ENCODE measurements at regions not wholly inside any gene's neighbourhood (a gene's known extent, or its start where the extent isn't known, plus 50 kb on each side); places are given as distances from the start of the nearest gene placed in this dataset.

- DNase-seq (ENCODE audit: low read depth), result no peak
Observed at GRCh38 chr1:84759756-84760155, 69.5 kb upstream of the SSX2IP start.

DNA sequence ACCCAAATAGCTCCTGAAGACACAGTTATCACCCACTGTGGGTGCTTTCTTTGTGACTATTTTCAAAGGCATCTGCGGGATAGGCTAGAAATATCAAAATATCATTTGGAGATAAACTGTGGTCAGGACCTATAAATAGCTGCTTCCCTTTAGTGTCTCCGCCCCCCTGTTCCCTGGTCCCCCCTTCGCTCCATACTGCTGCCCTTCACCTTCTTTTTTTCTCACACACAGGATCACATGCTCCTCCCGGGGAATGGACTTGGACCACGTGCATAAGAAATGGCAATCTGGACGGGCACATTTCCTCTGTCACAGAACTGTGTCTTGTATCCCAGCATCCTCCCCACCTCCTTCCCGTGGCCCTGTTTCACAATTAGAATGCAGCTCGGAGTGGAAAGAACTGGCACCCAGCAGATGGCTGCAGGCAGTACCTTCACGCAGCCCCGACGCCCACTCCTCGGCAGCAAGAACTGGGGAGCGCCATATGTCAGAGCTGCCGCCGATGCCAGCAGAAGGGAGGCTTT lies 68.8 kb upstream of the SSX2IP start:
- no peak for DNase-seq (ENCODE audit: low read depth)

- no peak for DNase-seq (ENCODE audit: low read depth)
Observed at GRCh38 chr1:84758476-84758875, 68.2 kb upstream of the SSX2IP start.

DNA sequence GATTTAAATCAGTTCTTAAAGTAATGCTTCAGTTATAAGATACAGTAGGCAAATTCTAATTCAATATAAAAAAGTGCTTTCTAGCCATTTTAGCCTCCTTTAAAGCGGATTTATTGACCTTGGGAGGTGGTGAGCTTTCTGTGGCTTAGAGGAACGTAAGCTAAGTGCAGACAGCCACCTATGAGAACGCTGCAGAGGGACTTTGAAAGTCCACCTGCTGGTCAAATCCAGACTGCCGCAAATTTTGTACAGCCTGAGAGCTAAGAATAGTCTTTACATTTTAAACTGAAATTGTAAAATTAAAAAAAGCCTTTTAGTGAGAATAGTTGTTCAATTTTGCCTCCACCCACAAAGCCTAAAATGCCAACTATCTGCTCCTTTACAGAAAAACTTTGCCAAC lies 67.0 kb upstream of the SSX2IP start:
- no peak for DNase-seq (ENCODE audit: low read depth)

DNA sequence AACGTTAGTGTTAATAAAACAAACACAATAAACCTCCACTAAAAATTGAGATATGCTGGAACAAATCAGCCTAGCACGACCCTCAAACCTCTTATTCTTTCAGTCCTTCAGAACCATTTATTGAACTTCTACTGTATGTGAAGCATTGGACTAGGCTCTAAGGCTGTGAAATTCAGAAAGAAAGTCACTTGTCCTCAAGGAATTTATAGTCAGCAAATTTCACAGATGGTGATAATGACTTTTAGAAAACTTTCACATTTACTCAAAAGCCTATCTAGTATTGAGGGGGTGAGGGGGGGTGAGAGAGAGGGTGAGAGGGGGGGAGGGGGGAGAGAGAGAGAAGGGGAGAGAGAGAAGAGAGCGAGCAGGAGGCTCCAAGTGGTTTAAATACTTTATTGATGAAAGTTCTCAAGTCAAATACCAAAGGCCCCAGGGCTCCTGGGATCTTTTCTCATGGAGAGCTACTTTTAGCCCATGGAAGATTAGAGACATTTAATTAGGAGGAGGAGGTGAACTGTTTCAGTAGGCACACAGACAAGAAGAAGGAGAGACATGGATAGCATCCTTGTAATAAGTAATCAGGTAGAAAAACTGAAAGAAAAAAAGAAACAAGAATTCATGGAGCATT lies 66.3 kb upstream of the SSX2IP start:
- DNase-seq (ENCODE audit: low read depth), result no peak

GRCh38 chr1:84756001-84756400 lies 65.7 kb upstream of the SSX2IP start:
- DNase-seq (ENCODE audit: low read depth), result no peak

- no peak for DNase-seq (ENCODE audit: low read depth)
Observed at GRCh38 chr1:84755216-84755615, 65.0 kb upstream of the SSX2IP start.

DNA sequence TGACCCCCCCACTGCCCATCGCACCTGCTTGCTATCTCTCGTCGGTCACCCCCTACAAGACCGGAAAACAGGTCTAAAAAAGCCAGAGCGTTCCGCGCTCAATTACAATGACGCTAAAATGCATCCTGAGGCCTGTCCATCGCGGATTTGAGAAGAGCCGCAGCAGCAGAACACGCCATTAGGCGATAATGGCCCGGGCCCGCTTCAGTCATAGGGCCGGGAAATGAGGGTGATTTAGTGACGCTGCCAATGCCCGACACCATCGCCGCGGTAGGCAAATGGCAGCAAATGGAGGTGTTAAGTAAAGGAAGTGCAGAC lies 64.1 kb upstream of the SSX2IP start:
- no peak for DNase-seq (ENCODE audit: low read depth)

DNA sequence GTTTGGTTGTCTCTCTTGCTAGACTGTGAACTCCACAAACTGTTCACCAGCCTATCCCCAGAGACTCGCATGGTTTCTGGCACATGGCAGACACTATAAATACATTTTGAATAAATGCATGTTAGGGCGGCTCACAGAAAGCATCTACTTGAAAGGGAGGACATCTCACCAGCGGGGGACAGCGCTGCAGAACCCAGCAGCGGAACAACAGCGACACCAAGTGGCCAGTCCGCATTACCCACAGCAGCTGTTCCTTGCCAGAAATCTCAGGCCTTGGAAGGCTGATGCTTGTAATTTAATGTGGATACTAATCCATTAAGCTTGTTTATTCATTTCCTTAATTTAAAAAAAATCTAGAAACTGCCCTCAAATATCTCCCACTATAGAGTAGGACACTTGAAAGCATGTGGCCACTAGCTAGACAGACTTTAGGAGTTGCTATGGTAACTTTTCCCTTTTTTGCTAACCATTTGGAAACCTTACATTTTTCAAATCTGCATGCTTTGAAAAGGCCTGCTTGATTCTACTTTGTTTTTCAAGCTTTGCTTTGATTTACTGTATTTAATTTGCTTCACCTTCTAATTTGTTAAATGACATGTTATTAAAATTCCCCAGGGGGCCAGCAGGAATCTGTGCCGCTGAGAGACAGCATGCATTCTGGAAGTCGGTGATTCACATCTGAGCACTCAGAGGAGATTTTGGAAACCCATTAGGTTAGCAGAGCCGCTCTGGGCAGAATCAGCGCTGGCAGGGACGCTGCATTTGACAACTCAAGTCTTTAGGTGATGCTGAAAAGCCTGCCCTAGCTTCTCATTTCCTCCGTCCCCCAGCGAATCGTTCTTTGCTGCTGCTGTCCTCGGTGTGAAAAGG lies 63.5 kb upstream of the SSX2IP start:
- DNase-seq (ENCODE audit: low read depth), result peak; percentile 54

DNA sequence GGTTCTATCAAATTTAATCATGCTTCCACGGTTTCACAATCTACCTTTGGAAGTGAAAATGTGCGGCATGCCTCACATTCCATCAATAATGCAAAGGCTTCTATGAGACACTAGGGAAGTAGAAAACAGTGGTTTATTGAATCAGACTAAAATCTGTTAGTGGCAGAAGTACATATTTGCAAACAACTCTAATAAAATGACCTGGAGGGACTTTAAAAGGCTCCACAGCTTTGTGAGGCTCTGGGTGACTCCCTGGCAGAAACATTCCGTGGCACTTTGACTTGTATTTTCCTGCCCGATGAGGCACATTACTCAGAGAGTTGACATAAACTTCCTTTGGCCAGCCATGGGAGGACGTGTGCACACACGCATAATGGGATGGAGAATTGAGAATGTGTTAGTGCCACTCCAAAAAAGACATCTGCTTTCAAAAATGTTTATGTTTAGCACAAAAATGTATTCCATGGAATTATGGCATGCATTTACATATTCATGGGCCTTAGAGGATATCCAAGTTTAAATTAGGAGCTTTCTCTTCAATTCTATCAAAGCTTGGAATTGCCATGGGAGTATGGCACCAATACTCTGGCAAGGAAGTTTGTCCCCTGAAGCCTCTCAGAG lies 60.0 kb upstream of the SSX2IP start:
- DNase-seq (ENCODE audit: low read depth), result peak; percentile 79

GRCh38 chr1:84749427-84749826 lies 59.2 kb upstream of the SSX2IP start:
- no peak for DNase-seq (ENCODE audit: low read depth)

DNA sequence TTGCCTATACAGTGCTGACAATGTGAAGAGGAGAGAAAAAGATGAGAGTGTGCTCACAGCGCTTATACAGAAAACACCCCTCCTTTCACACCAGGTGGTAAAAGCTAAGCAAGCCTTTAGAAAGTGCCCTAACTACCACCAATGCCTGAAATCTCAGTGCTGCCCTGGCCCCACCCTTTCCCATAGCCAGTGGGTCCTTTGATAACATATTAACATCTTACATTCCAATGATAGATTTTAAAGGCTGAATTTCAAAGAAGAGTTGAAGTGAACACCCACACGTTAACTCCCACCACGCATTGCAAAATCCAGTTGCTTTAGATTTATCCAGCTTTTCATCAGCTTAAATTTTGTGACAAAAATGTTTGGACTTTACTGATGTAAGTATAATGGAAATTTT lies 58.1 kb upstream of the SSX2IP start:
- DNase-seq (ENCODE audit: low read depth), result no peak

GRCh38 chr1:84745857-84746256 lies 55.6 kb upstream of the SSX2IP start:
- DNase-seq (ENCODE audit: low read depth), result no peak

- no peak for DNase-seq (ENCODE audit: low read depth)
Observed at GRCh38 chr1:84743896-84744295, 53.6 kb upstream of the SSX2IP start.

- DNase-seq (ENCODE audit: low read depth), result no peak
Observed at GRCh38 chr1:84742653-84743052, 52.4 kb upstream of the SSX2IP start.

GRCh38 chr1:84740050-84740714 lies 49.9 kb upstream of the SSX2IP start:
- DNase-seq (ENCODE audit: low read depth), result no peak

Measured in renal cortical epithelial cell (primary cell).